DMS153 treated with DMSO at 0.1 percent for 48 hours (cell line): ENCODE measurements at regions not wholly inside any gene's neighbourhood (a gene's known extent, or its start where the extent isn't known, plus 50 kb on each side); places are given as distances from the start of the nearest gene placed in this dataset.

ENCODE experiments used
- DNase-seq: peaks from one replicate; lab custom pipeline; 2025; ENCODE audit not compliant: unreplicated experiment; lab: John Stamatoyannopoulos, UW

- DNase-seq = no peak
Observed at GRCh38 chr3:22977042-22977441, 226.1 kb upstream of the UBE2E2 start.

GRCh38 chr3:22977650-22978289 is 225.4 kb upstream of the UBE2E2 start:
- DNase-seq = no peak

DNA sequence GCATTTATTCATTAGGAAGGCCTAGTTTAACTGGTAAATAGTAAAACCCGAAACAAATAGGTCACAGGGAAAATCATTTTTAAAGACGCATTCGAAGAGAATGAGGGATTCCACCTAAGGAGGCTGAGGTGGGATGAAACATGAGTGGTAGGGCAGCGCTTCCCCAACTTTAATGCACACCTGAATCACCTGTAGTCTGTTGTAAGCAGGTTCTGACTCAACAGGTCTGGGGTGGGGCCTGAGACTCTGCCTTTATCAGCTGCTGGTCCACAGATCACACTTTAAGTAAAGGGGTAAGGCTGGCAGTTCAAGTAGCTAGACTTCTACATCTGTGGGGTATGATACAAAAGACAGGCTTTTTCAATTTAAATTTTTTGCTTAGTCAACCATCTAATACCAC is 223.5 kb upstream of the UBE2E2 start:
- no peak for DNase-seq

DNA sequence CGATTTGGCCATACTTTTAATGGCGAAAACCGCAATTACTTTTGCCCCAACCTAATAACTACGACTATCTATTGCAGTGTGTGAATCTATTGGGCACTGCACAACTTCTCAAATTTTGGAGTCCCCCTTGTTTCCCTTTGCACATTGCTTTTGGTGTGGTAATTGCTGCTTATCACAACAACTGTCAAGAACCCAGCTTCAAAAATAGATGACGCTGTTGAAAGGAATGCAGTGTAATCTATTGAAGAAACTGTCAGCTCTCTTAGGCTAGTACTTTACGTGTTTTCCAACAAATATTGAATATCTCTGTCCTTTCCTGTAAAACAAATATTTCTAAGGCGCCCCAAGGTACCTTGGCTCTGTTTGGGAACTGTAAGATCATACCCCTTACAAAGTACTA is 222.8 kb upstream of the UBE2E2 start:
- DNase-seq = no peak

DNA sequence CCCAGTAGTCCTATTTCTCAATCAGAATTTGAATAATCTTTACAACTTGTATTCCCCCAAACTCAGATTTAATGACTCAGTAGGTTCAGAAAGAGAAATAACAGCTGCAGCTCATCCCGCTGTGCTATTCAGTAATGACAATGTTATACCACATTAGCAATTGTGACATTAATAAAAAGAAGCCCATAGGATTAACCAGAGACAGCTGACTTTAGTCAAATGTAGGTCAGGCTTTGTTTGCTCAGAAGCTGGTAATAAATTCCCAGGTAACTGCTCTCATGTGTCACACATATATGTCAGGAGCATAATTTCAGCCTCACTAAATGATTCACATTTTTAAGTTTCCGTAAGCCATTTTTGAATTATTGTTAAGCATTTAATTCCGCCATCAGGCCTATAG is 222.0 kb upstream of the UBE2E2 start:
- DNase-seq = no peak

DNA sequence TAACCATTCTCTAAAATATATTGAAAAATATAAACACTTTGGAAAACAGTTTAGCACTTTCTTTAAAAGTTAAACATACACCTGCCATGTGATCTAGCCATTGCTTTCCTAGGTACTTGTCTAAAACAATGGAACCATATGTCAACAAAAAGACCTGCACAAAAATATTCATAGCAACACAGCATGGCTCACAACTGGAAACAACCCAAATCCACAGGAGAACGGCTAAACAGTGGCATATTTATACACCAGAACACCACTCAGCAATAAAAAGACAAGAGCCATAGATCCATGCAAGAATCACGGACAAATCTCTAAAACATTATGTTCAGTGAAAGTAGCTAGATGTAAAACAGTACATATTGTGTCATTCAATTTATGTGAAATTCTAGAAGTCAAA is 221.3 kb upstream of the UBE2E2 start:
- no peak for DNase-seq

GRCh38 chr3:22982981-22983587 is 220.0 kb upstream of the UBE2E2 start:
- no peak for DNase-seq

DNA sequence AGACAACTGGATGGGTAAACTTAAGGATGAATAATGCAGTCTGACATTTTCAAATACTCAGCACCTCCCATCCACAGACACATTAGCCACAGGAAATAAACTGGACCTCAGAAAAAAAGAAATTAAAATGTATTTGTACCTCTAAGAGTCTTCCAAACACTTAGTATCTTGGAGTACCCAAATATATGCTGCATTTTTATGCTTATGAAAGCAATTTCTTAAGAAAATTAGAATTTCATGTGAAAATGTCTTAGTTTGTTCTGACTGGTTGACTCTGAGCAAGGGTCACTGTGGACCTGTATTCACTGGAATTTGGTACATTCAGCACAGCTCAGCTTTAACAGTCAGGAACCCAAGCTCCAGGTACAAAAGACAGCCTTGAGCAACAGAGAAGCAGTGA is 216.2 kb upstream of the UBE2E2 start:
- DNase-seq = no peak

DNA sequence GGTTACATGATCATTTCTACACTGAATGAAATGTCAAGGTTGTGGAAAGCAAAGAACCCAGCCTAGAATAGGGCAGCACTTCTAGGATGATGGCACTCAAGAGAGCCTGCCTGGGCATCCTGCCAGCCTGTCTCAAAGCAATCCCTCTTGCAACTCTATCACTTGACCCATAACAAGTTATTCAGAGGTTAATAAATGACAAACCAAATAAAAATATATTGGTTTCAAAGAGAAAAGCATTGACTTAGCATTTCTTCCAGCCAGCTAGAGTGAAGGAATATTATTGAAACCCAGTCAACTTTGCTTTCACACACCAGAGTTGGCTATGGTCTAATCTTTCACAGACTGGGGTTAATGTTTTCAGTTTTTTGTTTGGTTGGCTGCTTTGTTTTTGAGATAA is 214.6 kb upstream of the UBE2E2 start:
- DNase-seq = peak; percentile 49

DNA sequence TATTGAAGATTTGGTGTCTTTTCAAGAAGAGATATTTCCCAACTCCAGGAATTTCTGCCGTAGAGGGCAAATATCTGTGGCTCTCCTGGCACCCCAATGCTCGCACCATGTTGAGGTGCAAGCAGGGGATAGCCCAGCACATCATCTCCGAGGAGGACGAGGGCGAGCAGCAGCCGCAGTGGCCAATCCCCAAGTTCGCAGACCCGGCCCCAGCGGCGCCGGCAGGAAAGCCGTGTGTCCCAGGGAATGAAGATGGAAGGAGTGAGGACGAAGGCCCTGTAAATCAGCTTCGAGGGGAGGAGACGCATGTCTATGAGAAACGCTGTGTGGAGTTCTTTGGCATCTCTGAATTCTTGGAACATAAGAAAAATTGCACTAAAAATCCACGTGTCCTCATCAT is 213.4 kb upstream of the UBE2E2 start:
- no peak for DNase-seq

DNA sequence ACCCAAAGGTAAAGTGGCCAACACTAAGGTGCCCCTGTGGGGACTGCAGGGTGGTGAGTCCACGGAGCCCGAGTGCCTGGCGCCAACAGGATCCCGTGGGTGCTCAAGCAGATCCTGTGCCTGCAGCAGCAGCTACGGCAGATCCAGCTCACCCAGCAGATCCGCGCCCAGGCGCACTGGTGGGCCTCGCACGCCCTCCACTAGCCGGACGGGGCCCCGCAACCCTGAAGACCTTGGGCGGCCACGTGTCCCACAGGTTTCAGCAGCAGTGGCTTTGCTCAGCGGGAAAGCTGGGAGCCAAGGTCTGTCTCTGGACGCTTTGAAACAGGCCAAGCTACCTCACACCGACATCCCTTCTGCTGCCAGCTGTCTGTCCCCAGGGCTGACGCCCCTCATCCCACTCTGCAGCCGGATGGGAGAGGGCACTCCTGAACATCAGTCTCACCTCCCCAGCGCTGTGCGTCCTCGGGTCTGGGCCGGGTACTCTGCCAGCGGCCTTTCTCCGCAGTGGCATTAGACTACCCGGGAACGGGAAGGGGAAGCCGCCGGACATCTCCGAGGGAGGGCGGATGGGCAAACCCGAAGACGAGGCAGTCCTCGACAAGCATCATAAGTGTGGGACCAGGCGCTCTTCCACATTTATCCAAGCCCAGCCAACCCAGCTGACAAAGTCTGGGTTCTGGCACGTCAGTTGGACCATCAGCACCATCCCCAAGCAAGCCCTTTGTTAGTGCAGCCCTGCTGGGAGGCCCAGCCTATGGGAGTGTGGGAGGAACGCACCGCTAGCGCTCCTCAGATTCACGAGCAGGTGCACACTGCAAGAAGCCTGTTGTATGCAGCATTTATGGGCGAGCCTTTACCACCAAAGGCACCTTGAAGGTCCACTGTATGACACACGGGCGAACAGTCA is 212.6 kb upstream of the UBE2E2 start:
- no peak for DNase-seq

DNA sequence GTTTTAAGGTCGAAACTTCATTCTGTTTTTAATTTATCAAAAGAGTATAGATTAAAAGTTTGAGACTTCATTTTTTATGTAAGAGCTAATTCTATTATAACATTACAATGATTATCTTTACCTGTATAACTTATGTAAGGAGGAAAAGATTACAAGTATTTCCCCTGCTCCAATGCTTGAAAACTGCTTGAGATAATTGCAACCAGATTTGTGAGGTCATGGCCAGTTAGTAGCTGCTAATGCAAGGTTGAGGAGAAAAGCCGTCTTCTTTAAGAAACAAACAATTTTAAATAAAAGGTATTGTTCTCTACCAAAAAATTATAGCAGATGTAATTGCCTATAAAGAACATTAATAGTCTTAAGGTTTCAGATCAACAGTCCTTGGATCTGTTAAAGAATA is 208.3 kb upstream of the UBE2E2 start:
- no peak for DNase-seq

GRCh38 chr3:22996920-22997571 is 206.1 kb upstream of the UBE2E2 start:
- no peak for DNase-seq

GRCh38 chr3:23000371-23000770 is 202.8 kb upstream of the UBE2E2 start:
- DNase-seq = no peak

- no peak for DNase-seq
Observed at GRCh38 chr3:23002151-23002550, 201.0 kb upstream of the UBE2E2 start.

GRCh38 chr3:23002836-23003732 is 200.0 kb upstream of the UBE2E2 start:
- peak; percentile 57 for DNase-seq

GRCh38 chr3:23003733-23004046 is 199.4 kb upstream of the UBE2E2 start:
- DNase-seq = no peak

GRCh38 chr3:23004971-23005370 is 198.2 kb upstream of the UBE2E2 start:
- no peak for DNase-seq

- DNase-seq = no peak
Observed at GRCh38 chr3:23017801-23018200, 185.3 kb upstream of the UBE2E2 start.

DNA sequence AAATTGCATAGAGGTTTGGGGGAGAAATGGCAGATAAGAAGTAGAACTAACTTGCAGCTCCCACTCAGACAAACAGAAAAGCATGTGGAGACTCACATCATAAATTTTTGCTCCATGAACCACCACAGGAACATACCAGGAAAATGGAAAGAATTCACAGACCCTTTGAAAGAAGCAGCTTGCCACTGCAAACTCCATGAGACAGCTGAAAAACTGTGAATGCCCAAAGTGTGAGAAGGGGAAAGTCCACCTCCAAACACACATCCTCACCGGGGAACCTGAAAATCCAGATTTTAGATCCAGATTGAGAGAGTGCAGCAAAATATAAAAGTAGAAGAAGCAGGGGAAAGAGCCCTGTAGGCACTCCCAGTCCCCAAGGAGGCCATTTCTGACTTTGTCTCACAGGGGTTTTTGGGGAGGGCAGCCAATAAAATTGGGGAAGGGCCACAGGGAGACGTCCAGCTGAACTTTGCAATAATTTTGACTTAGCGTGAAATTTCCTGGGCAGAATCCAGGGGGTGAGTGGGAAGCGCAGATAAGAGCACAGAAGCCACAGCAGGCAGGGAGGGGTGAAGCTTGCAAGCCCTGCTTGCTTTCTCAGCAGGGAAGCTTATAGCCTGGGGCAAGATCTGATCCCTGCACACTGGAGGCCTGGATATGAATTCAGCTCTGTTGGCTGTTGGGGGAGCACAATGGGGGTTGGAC is 183.4 kb upstream of the UBE2E2 start:
- no peak for DNase-seq
